ENCODE measurements at regions not wholly inside any gene's neighbourhood (a gene's known extent, or its start where the extent isn't known, plus 50 kb on each side); places are given as distances from the start of the nearest gene placed in this dataset.

- peak; percentile 72 for DNase-seq
Measured at GRCh38 chr13:50320271-50320862, 305.1 kb downstream of the KCNRG start.

GRCh38 chr13:50322006-50322405, 306.8 kb downstream of the KCNRG start:
- DNase-seq: no peak

GRCh38 chr13:50323440-50324065, 308.3 kb downstream of the KCNRG start:
- DNase-seq: peak; percentile 90

GRCh38 chr13:50326271-50326670, 311.0 kb downstream of the KCNRG start:
- DNase-seq: no peak

- DNase-seq: peak; percentile 11
Measured at GRCh38 chr13:50326811-50327210, 311.6 kb downstream of the KCNRG start.

- DNase-seq: no peak
Measured at GRCh38 chr13:50334115-50334778, 319.0 kb downstream of the KCNRG start.

GRCh38 chr13:50334944-50335343, 319.7 kb downstream of the KCNRG start:
- peak; percentile 35 for DNase-seq

- no peak for DNase-seq
Measured at GRCh38 chr13:50339271-50339670, 324.0 kb downstream of the KCNRG start.

GRCh38 chr13:50340146-50340545, 324.9 kb downstream of the KCNRG start:
- DNase-seq: no peak

- DNase-seq: no peak
Measured at GRCh38 chr13:50340551-50341287, 325.5 kb downstream of the KCNRG start.

GRCh38 chr13:50341526-50341925, 326.3 kb downstream of the KCNRG start:
- no peak for DNase-seq

- DNase-seq: no peak
Measured at GRCh38 chr13:50344717-50345116, 329.5 kb downstream of the KCNRG start.

- no peak for DNase-seq
Measured at GRCh38 chr13:50345804-50346203, 330.6 kb downstream of the KCNRG start.

GRCh38 chr13:50348371-50348770, 333.1 kb downstream of the KCNRG start:
- DNase-seq: no peak

- DNase-seq: no peak
Measured at GRCh38 chr13:50352720-50353480, 337.7 kb downstream of the KCNRG start.

- peak; percentile 35 for DNase-seq
Measured at GRCh38 chr13:50353651-50354415, 338.6 kb downstream of the KCNRG start.

GRCh38 chr13:50355797-50356196, 340.6 kb downstream of the KCNRG start:
- no peak for DNase-seq

- no peak for DNase-seq
Measured at GRCh38 chr13:50357136-50357535, 341.9 kb downstream of the KCNRG start.

GRCh38 chr13:50357586-50358118, 342.4 kb downstream of the KCNRG start:
- peak; percentile 55 for DNase-seq

- peak; percentile 5 for DNase-seq
Measured at GRCh38 chr13:50358231-50359040, 343.2 kb downstream of the KCNRG start.

GRCh38 chr13:50359041-50359367, 343.8 kb downstream of the KCNRG start:
- no peak for DNase-seq
